SK-N-SH treated with all-trans-retinoic acid at 6 μM for 48 hours (cell line): ENCODE measurements at regions not wholly inside any gene's neighbourhood (a gene's known extent, or its start where the extent isn't known, plus 50 kb on each side); places are given as distances from the start of the nearest gene placed in this dataset.

Experiments
- CSDC2 ChIP-seq: fragments of 250-450 bp; sonication (Bioruptor Pico); IDR thresholded peaks from 2 replicates; pipeline ENCODE4 v1.5.0; 2020; ENCODE audit warnings: mild to moderate bottlenecking, moderate library complexity
- CSRNP3 ChIP-seq: fragments of 250-450 bp; sonication (Bioruptor Pico); IDR thresholded peaks from 2 replicates; pipeline ENCODE4 v1.5.1; 2021; ENCODE audit warnings: mild to moderate bottlenecking, moderate library complexity
- ISL1 ChIP-seq: fragments of 250-450 bp; sonication (Bioruptor Pico); IDR thresholded peaks from 2 replicates; pipeline ENCODE4 v2.1.2; 2022; ENCODE audit warnings: mild to moderate bottlenecking, moderate library complexity
- PATZ1 ChIP-seq: fragments of 250-450 bp; sonication (Bioruptor Pico); IDR thresholded peaks from 2 replicates; pipeline ENCODE4 v1.8.0; 2020; ENCODE audit warnings: mild to moderate bottlenecking, moderate library complexity, borderline replicate concordance
- ZC3H10 ChIP-seq: fragments of 250-450 bp; sonication (Bioruptor Pico); IDR thresholded peaks from 2 replicates; pipeline ENCODE4 v1.5.1; 2021; ENCODE audit warnings: mild to moderate bottlenecking, moderate library complexity
- ZFP3 ChIP-seq: fragments of 250-450 bp; sonication (Bioruptor Pico); IDR thresholded peaks from 2 replicates; pipeline ENCODE4 v1.5.0; 2020; ENCODE audit warnings: mild to moderate bottlenecking, moderate library complexity
- ZNF565 ChIP-seq: fragments of 450-650 bp; formaldehyde crosslinking; conservative IDR thresholded peaks from 2 replicates; pipeline ENCODE4 v1.5.0; 2020; ENCODE audit warnings: low read depth, mild to moderate bottlenecking, moderate library complexity
- ZNF8 ChIP-seq: fragments of 450-650 bp; formaldehyde crosslinking; IDR thresholded peaks from 2 replicates; pipeline ENCODE4 v1.5.0; 2020; ENCODE audit warnings: mild to moderate bottlenecking, moderate library complexity

GRCh38 chr11:42161886-42162285, 702.4 kb upstream of the LRRC4C start:
- TF ChIP-seq ISL1 (CRISPR knock-in tag) (no peak), ZNF565 (no peak), CSRNP3 (CRISPR knock-in tag) (no peak), PATZ1 (CRISPR knock-in tag) (no peak), ZNF8 (CRISPR knock-in tag) (no peak), ZFP3 (CRISPR knock-in tag) (no peak), ZC3H10 (CRISPR knock-in tag) (no peak), CSDC2 (no peak)
